B cell (primary cell): ENCODE measurements at regions not wholly inside any gene's neighbourhood (a gene's known extent, or its start where the extent isn't known, plus 50 kb on each side); places are given as distances from the start of the nearest gene placed in this dataset.

Experiments used
- ATAC-seq: fragments of 200-7000 bp; cut with Tn5 transposase; one replicate; pipeline ENCODE4 v1.10.0; 2021; ENCODE audit warnings: low read depth, mild to moderate bottlenecking, moderate number of reproducible peaks, moderate library complexity
- CTCF ChIA-PET: fragments of 350-600 bp; sonication (Branson Sonifier 250); formaldehyde crosslinking; loops from one replicate; lab custom pipeline; 2021; ENCODE audit warnings: antibody characterized with exemption, inconsistent platforms; lab: Charles Lee
- POLR2A ChIA-PET: fragments of 350-600 bp; sonication (Branson Sonifier 250); formaldehyde crosslinking; loops from one replicate; lab custom pipeline; 2021; ENCODE audit warnings: antibody characterized with exemption; lab: Charles Lee
- DNase-seq: peaks from one replicate; pipeline ENCODE4 v3.0.0; 2013
- H2AFZ ChIP-seq: 2 replicates; pipeline ENCODE4 v1.6.1; 2012; ENCODE audit warnings: mild to moderate bottlenecking, low read depth, low read length; ENCODE audit not compliant: insufficient read depth, poor library complexity, severe bottlenecking
- H3K27ac ChIP-seq, 2 donors: 1 replicate in 1 of 2; 2 replicates in 1 of 2; pipeline ENCODE4 v1.5.1; 2012 to 2013; ENCODE audit warnings: low read length in 2 of 2, mild to moderate bottlenecking in 2 of 2, moderate library complexity in 1 of 2
- H3K27me3 ChIP-seq, 4 experiments: fragments of 200-600 bp in 1 of 4; sonication (generic) in 1 of 4; replicated peaks in 1 of 4; 1 replicate in 2 of 4; 2 replicates in 2 of 4; pipeline versions ENCODE4 v1.6.1 to v1.7.0; 2013 to 2016; ENCODE audit warnings: low read length in 3 of 4, mild to moderate bottlenecking in 2 of 4, mixed read lengths in 1 of 4, moderate library complexity in 1 of 4; ENCODE audit not compliant: insufficient read depth in 4 of 4, control insufficient read depth in 3 of 4; ENCODE audit errors: control extremely low read depth in 1 of 4
- H3K36me3 ChIP-seq, 2 experiments: replicated peaks in 1 of 2; 1 replicate in 1 of 2; 2 replicates in 1 of 2; pipeline versions ENCODE4 v1.6.1 to v1.7.1; 2013; ENCODE audit warnings: low read length in 1 of 2; ENCODE audit not compliant: insufficient read depth in 2 of 2, control insufficient read depth in 1 of 2; ENCODE audit errors: control extremely low read depth in 1 of 2, extremely low read depth in 1 of 2
- H3K4me1 ChIP-seq, 2 donors: fragments of 200-600 bp in 1 of 2; sonication (generic) in 1 of 2; 1 replicate in 1 of 2; 2 replicates in 1 of 2; pipeline versions ENCODE4 v1.5.1 to v1.6.1; 2013 to 2017; ENCODE audit warnings: low read length in 2 of 2; ENCODE audit not compliant: control insufficient read depth in 2 of 2, insufficient read depth in 2 of 2
- H3K4me2 ChIP-seq: replicated peaks from 2 replicates; pipeline ENCODE3; 2012; ENCODE audit warnings: mild to moderate bottlenecking, low read depth, low read length; ENCODE audit not compliant: poor library complexity, severe bottlenecking
- H3K4me3 ChIP-seq, 5 experiments: fragments of 200-600 bp in 1 of 5; sonication (generic) in 1 of 5; 1 replicate in 3 of 5; 2 replicates in 2 of 5; pipeline versions ENCODE4 v1.5.1 to v1.7.0; 2011 to 2016; ENCODE audit warnings: low read length in 4 of 5, mild to moderate bottlenecking in 4 of 5, low read depth in 2 of 5, control low read depth in 1 of 5, moderate library complexity in 1 of 5; ENCODE audit not compliant: insufficient read depth in 1 of 5; ENCODE audit errors: control extremely low read depth in 1 of 5, extremely low read depth in 1 of 5
- H3K79me2 ChIP-seq: fragments of 200-600 bp; sonication (generic); one replicate; pipeline ENCODE4 v1.6.0; 2016; ENCODE audit warnings: low read length; ENCODE audit not compliant: control insufficient read depth, insufficient read depth
- H3K9ac ChIP-seq: fragments of 200-600 bp; sonication (generic); 2 replicates; pipeline ENCODE4 v1.6.1; 2017; ENCODE audit warnings: mild to moderate bottlenecking, low read length, moderate library complexity
- H3K9me3 ChIP-seq, 3 donors: one replicate each; pipeline versions ENCODE4 v1.6.1 to v1.7.1; 2013; ENCODE audit warnings: low read length in 2 of 3; ENCODE audit not compliant: control insufficient read depth in 2 of 3, insufficient read depth in 1 of 3; ENCODE audit errors: control extremely low read depth in 1 of 3
- H4K20me1 ChIP-seq: 2 replicates; pipeline ENCODE4 v1.6.0; 2012; ENCODE audit warnings: mild to moderate bottlenecking, low read length; ENCODE audit not compliant: insufficient read depth, control insufficient read depth, poor library complexity, severe bottlenecking
- H3K27ac Mint-ChIP-seq: one replicate; pipeline ENCODE4 v1.8.0; 2021; ENCODE audit warnings: mixed read lengths
- H3K27me3 Mint-ChIP-seq: one replicate; pipeline ENCODE4 v1.8.0; 2021; ENCODE audit warnings: mixed read lengths
- H3K4me1 Mint-ChIP-seq: one replicate; pipeline ENCODE4 v1.8.0; 2021; ENCODE audit warnings: mixed read lengths
- H3K4me3 Mint-ChIP-seq: one replicate; pipeline ENCODE4 v1.8.0; 2021; ENCODE audit warnings: mixed read lengths
- H3K9me3 Mint-ChIP-seq: one replicate; pipeline ENCODE4 v1.8.0; 2022; ENCODE audit warnings: mixed read lengths; ENCODE audit not compliant: insufficient read depth
- CTCF ChIP-seq: fragments of 200-600 bp; IDR thresholded peaks from one replicate; pipeline ENCODE4 v1.8.0; 2022; ENCODE audit warnings: antibody characterized with exemption, mild to moderate bottlenecking
- EZH2 ChIP-seq: IDR thresholded peaks from 2 replicates; pipeline ENCODE4 v1.6.1; 2012; ENCODE audit warnings: borderline replicate concordance, low read depth, mild to moderate bottlenecking, moderate library complexity, low read length; ENCODE audit not compliant: insufficient read depth, poor library complexity, severe bottlenecking
- WGBS: methylation state at CpG from one replicate; pipeline ENCODE4 v1.1.5; 2013; ENCODE audit warnings: missing lambda C conversion rate; ENCODE audit not compliant: insufficient coverage; 5-methylcytosine and 5-hydroxymethylcytosine counted together
- intact Hi-C: fragments of 100-400 bp; cut with micrococcal nuclease; formaldehyde crosslinking; loops from one replicate; pipeline ENCODE4 v1.10.0; 2022

GRCh38 chr6:111950661-111951496 lies 77.6 kb upstream of the FYN start:
- Histone ChIP-seq H3K9ac (no peak overlapping the region), H3K36me3 (no peaks in the 10 kb centered on the region), H3K79me2 (no peaks in the 10 kb centered on the region), H3K4me3 (no peak overlapping the region), H4K20me1 (no peaks in the 10 kb centered on the region), H2AFZ (no peak overlapping the region), H3K27me3 (peaks cover 0 to 6% (median 0%) of the 10 kb centered on the region in 4 experiments), H3K27ac (no peak overlapping the region), H3K4me2 (no peak overlapping the region), H3K4me1 (no peaks in the 10 kb centered on the region), H3K9me3 (no peaks in the 10 kb centered on the region)
- Mint-ChIP-seq H3K9me3 (no peaks in the 10 kb centered on the region), H3K27ac (no peak overlapping the region), H3K27me3 (peaks cover 27% of the 10 kb centered on the region), H3K4me3 (no peak overlapping the region), H3K4me1 (no peaks in the 10 kb centered on the region)
- ATAC-seq (no peak), DNase-seq (no peak)
- POLR2A ChIA-PET = no interaction called here
- CTCF ChIA-PET = interaction anchor here (0.9 to 1.5 kb wide), 2 partner anchors 53 to 240 kb away, joined by 3 to 4 read pairs; no protein-coding TSS in a partner anchor
- no peak for TF ChIP-seq CTCF
- 94% methylated on average over 8 of the region's 11 CpGs for WGBS
- intact Hi-C loops = no loop called here

GRCh38 chr6:111951497-111952085 lies 78.3 kb upstream of the FYN start:
- H3K4me3 Mint-ChIP-seq = no peak overlapping the region
- Histone ChIP-seq H3K27ac (no peak overlapping the region), H4K20me1 (no peaks in the 10 kb centered on the region), H3K4me2 (no peak overlapping the region), H3K4me1 (no peaks in the 10 kb centered on the region), H3K4me3 (no peak overlapping the region), H3K79me2 (no peaks in the 10 kb centered on the region), H3K9me3 (no peaks in the 10 kb centered on the region), H3K27me3 (peaks cover 0 to 6% (median 0%) of the 10 kb centered on the region in 4 experiments), H2AFZ (no peak overlapping the region), H3K36me3 (no peaks in the 10 kb centered on the region), H3K9ac (no peak overlapping the region)
- DNase-seq (no peak), ATAC-seq (no peak)
- H3K4me1 Mint-ChIP-seq = no peaks in the 10 kb centered on the region
- no peaks in the 10 kb centered on the region for H3K9me3 Mint-ChIP-seq
- no peak overlapping the region for H3K27ac Mint-ChIP-seq
- ChIA-PET CTCF (interaction anchor here (0.9 kb wide), 1 partner anchor 53 kb away, joined by 3 read pairs; no protein-coding TSS in a partner anchor), POLR2A (no interaction called here)
- intact Hi-C loops = no loop called here
- no peak for TF ChIP-seq EZH2
- no peak for TF ChIP-seq CTCF
- peaks cover 27% of the 10 kb centered on the region for H3K27me3 Mint-ChIP-seq
- WGBS = 96% methylated on average over 5 of the region's 7 CpGs
